OCI-LY3 (cell line): ENCODE measurements at regions not wholly inside any gene's neighbourhood (a gene's known extent, or its start where the extent isn't known, plus 50 kb on each side); places are given as distances from the start of the nearest gene placed in this dataset.

Experiments
- H2AFZ ChIP-seq: fragments of 200-600, 300-600 bp; shearing (Covaris generic); 2 replicates; pipeline ENCODE4 v1.6.0; 2014; ENCODE audit warnings: antibody characterized with exemption, low read depth, low read length
- H3K27ac ChIP-seq: fragments of 200-600, 300-600 bp; sonication (generic); 2 replicates; pipeline ENCODE4 v1.5.1; 2014; ENCODE audit warnings: mild to moderate bottlenecking, low read length, moderate library complexity, mixed read lengths
- H3K27me3 ChIP-seq: fragments of 200-600, 300-600 bp; sonication (generic); 2 replicates; pipeline ENCODE4 v1.6.1; 2014; ENCODE audit warnings: low read depth, low read length, mixed read lengths
- H3K36me3 ChIP-seq: fragments of 200-600, 300-600 bp; sonication (generic); replicated peaks from 2 replicates; pipeline ENCODE3; 2014; ENCODE audit warnings: low read depth, low read length, mixed read lengths
- H3K4me1 ChIP-seq: fragments of 300-600, 200-600 bp; sonication (generic); 2 replicates; pipeline ENCODE4 v1.6.1; 2014; ENCODE audit warnings: low read length, mixed read lengths
- H3K4me2 ChIP-seq: fragments of 200-600, 300-600 bp; sonication (generic); 2 replicates; pipeline ENCODE4 v1.6.1; 2014; ENCODE audit warnings: low read length, mixed read lengths
- H3K4me3 ChIP-seq: fragments of 300-600, 200-600 bp; sonication (generic); 2 replicates; pipeline ENCODE4 v1.5.1; 2014; ENCODE audit warnings: antibody characterized with exemption, mild to moderate bottlenecking, low read length, moderate library complexity
- H3K79me2 ChIP-seq: fragments of 300-600, 200-600 bp; shearing (Covaris generic); 2 replicates; pipeline ENCODE4 v1.6.1; 2014; ENCODE audit warnings: mild to moderate bottlenecking, low read length, mixed read lengths
- H3K9ac ChIP-seq: fragments of 300-600, 200-600 bp; shearing (Covaris generic); 2 replicates; pipeline ENCODE4 v1.6.0; 2014; ENCODE audit warnings: mild to moderate bottlenecking, low read length, moderate library complexity
- H3K9me3 ChIP-seq: fragments of 200-600, 300-600 bp; shearing (Covaris generic); 2 replicates; pipeline ENCODE4 v1.6.1; 2014; ENCODE audit warnings: low read length, mixed read lengths; ENCODE audit not compliant: insufficient read depth
- H4K20me1 ChIP-seq: fragments of 200-600, 300-600 bp; sonication (generic); 2 replicates; pipeline ENCODE4 v1.6.1; 2016; ENCODE audit warnings: low read length, mixed read lengths; ENCODE audit not compliant: insufficient read depth
- EZH2phosphoT487 ChIP-seq: fragments of 200-600 bp; shearing (Covaris generic); IDR thresholded peaks from 2 replicates; pipeline ENCODE4 v1.6.1; 2018; ENCODE audit warnings: antibody characterized with exemption, mixed run types, low read depth
- TF ChIP-seq, protein P1 (sequence below): fragments of 200-600, 300-600 bp; sonication (generic); IDR thresholded peaks from 2 replicates; pipeline ENCODE4 v1.5.1; 2014; ENCODE audit warnings: antibody characterized with exemption, low read length, low read depth

DNA sequence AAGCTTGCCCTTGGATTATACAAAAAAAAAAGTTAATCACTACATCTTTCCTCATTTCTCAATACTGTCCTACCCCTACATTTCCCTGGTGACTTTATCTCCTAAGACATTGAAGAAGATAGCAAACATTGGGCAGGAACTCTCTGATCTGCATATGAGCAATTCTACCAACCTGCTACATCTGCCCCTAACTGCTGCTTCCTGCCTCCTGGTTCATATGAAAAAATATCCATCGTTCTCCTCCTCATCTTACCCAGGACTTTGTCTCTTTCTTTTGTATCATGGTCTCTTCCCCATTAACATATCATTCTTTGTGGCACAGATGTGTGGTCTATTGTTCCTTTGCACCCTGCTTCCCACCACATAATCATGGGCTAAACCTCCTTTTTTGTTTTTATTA, 139.7 kb upstream of the PCGF5 start:
- TF ChIP-seq, protein P1, sequence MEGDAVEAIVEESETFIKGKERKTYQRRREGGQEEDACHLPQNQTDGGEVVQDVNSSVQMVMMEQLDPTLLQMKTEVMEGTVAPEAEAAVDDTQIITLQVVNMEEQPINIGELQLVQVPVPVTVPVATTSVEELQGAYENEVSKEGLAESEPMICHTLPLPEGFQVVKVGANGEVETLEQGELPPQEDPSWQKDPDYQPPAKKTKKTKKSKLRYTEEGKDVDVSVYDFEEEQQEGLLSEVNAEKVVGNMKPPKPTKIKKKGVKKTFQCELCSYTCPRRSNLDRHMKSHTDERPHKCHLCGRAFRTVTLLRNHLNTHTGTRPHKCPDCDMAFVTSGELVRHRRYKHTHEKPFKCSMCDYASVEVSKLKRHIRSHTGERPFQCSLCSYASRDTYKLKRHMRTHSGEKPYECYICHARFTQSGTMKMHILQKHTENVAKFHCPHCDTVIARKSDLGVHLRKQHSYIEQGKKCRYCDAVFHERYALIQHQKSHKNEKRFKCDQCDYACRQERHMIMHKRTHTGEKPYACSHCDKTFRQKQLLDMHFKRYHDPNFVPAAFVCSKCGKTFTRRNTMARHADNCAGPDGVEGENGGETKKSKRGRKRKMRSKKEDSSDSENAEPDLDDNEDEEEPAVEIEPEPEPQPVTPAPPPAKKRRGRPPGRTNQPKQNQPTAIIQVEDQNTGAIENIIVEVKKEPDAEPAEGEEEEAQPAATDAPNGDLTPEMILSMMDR, result no peak

DNA sequence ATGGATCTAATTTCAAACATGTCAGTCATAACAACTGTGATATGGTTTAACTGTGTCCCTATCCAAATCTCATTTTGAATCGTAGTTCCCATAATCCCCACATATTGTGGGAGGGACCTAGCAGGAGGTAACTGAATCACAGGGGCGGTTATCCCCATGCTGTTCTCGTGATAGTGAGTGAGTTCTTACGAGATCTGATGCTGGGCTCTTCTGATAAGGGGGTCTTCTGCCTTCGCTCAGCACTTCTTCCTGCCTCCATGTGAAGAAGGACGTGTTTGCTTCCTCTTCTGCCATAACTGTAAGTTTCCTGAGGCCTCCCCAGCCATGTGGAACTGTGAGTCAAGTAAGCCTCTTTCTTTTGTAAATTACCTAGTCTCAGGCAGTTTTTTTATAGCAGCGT, 138.0 kb upstream of the PCGF5 start:
- no peak for TF ChIP-seq EZH2phosphoT487
- TF ChIP-seq, protein P1, result no peak
- H3K79me2 ChIP-seq, result no peaks in the 10 kb centered on the region
- no peaks in the 10 kb centered on the region; the same call in 1 of the 2 replicates for H3K4me1 ChIP-seq
- H3K4me2 ChIP-seq, result no peak overlapping the region
- no peaks in the 10 kb centered on the region for H3K27me3 ChIP-seq
- no peaks in the 10 kb centered on the region for H3K36me3 ChIP-seq
- no peak overlapping the region for H2AFZ ChIP-seq
- no peak overlapping the region for H3K9ac ChIP-seq
- H3K27ac ChIP-seq, result no peak overlapping the region
- H4K20me1 ChIP-seq, result no peaks in the 10 kb centered on the region
- no peaks in the 10 kb centered on the region for H3K9me3 ChIP-seq
- no peak overlapping the region for H3K4me3 ChIP-seq

More for the DNA sequence above, 139.7 kb upstream of the PCGF5 start:
- Histone ChIP-seq H3K4me3 (no peak overlapping the region), H3K36me3 (no peaks in the 10 kb centered on the region), H2AFZ (no peak overlapping the region), H4K20me1 (no peaks in the 10 kb centered on the region), H3K9ac (no peak overlapping the region), H3K79me2 (no peaks in the 10 kb centered on the region), H3K27me3 (no peaks in the 10 kb centered on the region), H3K4me2 (no peak overlapping the region), H3K9me3 (no peaks in the 10 kb centered on the region), H3K4me1 (no peaks in the 10 kb centered on the region; the same call in 1 of the 2 replicates), H3K27ac (no peak overlapping the region)

DNA sequence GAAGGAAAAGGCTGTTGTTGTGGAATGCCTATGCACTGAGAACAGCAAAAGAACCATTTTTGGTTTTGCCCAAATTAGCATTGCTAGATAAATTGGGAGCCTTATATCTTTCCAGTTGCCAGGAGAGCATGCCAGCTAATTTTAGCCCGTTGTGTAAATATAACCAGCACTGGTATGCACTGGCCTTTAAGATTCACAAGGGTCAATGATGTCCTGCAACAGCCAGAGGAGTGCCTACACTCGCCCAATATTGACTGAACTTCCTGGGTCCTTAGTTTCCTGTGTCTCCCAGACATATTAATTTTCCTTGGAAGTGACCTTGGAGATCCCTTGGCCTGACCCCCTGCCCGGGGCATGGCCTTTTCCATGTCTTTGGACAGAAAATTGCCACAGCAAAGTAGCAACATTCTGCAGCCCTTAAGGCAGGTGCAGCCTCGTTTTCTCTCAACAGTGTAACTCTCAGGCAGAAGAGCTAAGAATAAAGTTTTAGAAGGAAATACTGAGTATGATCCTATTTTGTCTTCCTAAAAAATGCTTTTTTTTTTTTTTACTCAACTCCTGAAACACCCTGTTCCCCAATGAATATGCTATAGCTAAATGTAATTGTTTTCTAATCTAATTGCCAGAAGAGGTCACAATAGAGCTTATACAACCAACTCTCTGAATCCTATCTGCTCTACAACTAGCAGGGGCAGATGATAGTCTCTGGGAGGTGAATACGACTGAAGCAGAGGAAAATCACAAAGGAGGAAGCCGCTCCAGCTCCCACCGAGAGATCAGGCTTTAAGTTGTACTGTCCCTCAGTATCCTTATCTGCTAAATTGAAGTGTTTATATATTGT, 131.9 kb upstream of the PCGF5 start:
- no peaks in the 10 kb centered on the region for H3K36me3 ChIP-seq
- no peaks in the 10 kb centered on the region for H3K9me3 ChIP-seq
- H3K27me3 ChIP-seq, result no peaks in the 10 kb centered on the region
- H4K20me1 ChIP-seq, result no peaks in the 10 kb centered on the region
- no peak overlapping the region for H3K4me2 ChIP-seq
- no peak overlapping the region for H3K9ac ChIP-seq
- H2AFZ ChIP-seq, result peak overlapping the region; percentile 46; the same call in 1 of the 2 replicates
- no peak overlapping the region for H3K4me3 ChIP-seq
- no peak overlapping the region for H3K27ac ChIP-seq
- H3K4me1 ChIP-seq, result peaks cover 15% of the 10 kb centered on the region
- TF ChIP-seq, protein P1, result peak; percentile 50
- no peak for TF ChIP-seq EZH2phosphoT487
- no peaks in the 10 kb centered on the region for H3K79me2 ChIP-seq

DNA sequence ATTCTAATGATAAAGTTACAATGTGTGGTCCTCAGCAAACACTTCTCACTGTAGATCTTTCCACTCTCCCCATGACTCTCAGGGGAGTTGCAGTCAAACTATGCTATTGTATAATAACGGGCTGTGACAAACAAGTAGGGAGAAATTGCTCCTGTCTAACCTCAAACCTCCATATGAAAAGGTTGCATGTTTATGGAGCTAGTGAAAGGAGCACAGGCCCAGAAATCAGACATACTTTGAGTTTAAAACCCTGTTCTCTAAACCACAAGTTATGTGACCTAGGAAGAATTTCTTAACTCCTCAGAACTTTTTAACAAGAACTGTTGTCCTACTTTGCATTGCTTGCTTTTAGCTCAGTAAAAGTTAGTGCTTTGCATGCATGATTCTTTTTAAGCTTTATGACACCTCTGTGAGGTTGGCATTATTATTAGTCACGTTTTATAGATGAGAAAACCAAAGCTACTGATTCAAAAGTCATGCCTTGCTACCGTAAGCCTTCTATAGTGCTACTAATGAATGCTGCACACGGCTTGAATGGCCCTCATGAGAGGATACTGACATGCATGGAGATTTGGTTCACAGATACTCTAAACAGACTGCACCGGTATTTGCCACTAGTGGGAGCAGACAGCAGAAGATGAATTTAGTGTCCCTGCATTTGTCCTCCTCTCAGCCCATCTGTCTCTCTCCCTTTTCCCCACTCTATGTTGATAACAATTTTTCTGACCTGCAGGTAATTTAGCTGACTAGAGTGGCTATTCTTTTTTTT, 129.5 kb upstream of the PCGF5 start:
- Histone ChIP-seq H3K4me2 (no peak overlapping the region), H3K27ac (no peak overlapping the region), H3K9me3 (no peaks in the 10 kb centered on the region), H4K20me1 (no peaks in the 10 kb centered on the region), H3K36me3 (no peaks in the 10 kb centered on the region), H3K27me3 (no peaks in the 10 kb centered on the region), H3K4me1 (peaks cover 15% of the 10 kb centered on the region), H3K79me2 (no peaks in the 10 kb centered on the region), H2AFZ (no peak overlapping the region), H3K4me3 (no peak overlapping the region), H3K9ac (no peak overlapping the region)
- TF ChIP-seq, protein P1, result peak; percentile 19
- no peak for TF ChIP-seq EZH2phosphoT487
